PC-3 (cell line): ENCODE measurements at regions not wholly inside any gene's neighbourhood (a gene's known extent, or its start where the extent isn't known, plus 50 kb on each side); places are given as distances from the start of the nearest gene placed in this dataset.

Source experiments
- ATAC-seq: fragments of 200-7000 bp; cut with Tn5 transposase; 2 replicates; pipeline ENCODE4 v1.9.1; 2020; ENCODE audit warnings: mild to moderate bottlenecking, moderate library complexity
- BruUV-seq: library from RNA; stranded (reverse); fragments of 400-500 nt; replicated peaks from 2 replicates; lab custom pipeline; 2021; lab: Mats Ljungman, UMichigan
- CTCF ChIA-PET: fragments of 300-600 bp; sonication (Branson Sonifier 250); formaldehyde crosslinking; loops from one replicate; lab custom pipeline; 2022; ENCODE audit warnings: antibody characterized with exemption; lab: Charles Lee
- POLR2A ChIA-PET: fragments of 300-600 bp; sonication (Branson Sonifier 250); formaldehyde crosslinking; loops from one replicate; lab custom pipeline; 2022; ENCODE audit warnings: antibody characterized with exemption; ENCODE audit not compliant: unreplicated experiment; lab: Charles Lee
- DNase-seq: peaks from one replicate; pipeline ENCODE4 v3.0.0-alpha.2; 2015
- H2AFZ ChIP-seq: fragments of 300-600 bp; sonication (generic); 2 replicates; pipeline ENCODE4 v1.6.0; 2016; ENCODE audit warnings: antibody characterized with exemption, low read length
- H3F3A ChIP-seq: fragments of 300-600 bp; sonication (generic); one replicate; pipeline ENCODE4 v1.6.0; 2017; ENCODE audit warnings: antibody characterized with exemption, low read length, control low read depth, mild to moderate bottlenecking; ENCODE audit not compliant: unreplicated experiment
- H3K27ac ChIP-seq: fragments of 300-600 bp; sonication (generic); 2 replicates; pipeline ENCODE4 v1.5.1; 2016; ENCODE audit warnings: mild to moderate bottlenecking, low read length
- H3K27me3 ChIP-seq: fragments of 300-600 bp; sonication (generic); 2 replicates; pipeline ENCODE4 v1.6.1; 2016; ENCODE audit warnings: low read length, mixed read lengths
- H3K36me3 ChIP-seq: fragments of 300-600 bp; sonication (generic); 2 replicates; pipeline ENCODE4 v1.6.1; 2016; ENCODE audit warnings: low read depth, mixed run types, low read length, mixed read lengths
- H3K4me1 ChIP-seq: fragments of 300-600 bp; sonication (generic); 2 replicates; pipeline ENCODE4 v1.5.1; 2016; ENCODE audit warnings: low read length; ENCODE audit not compliant: insufficient read depth
- H3K4me2 ChIP-seq: fragments of 300-600 bp; sonication (generic); 2 replicates; pipeline ENCODE4 v1.6.0; 2016; ENCODE audit warnings: low read length
- H3K4me3 ChIP-seq: fragments of 300-600 bp; sonication (generic); 2 replicates; pipeline ENCODE4 v1.5.1; 2016; ENCODE audit warnings: mild to moderate bottlenecking, low read length, mixed read lengths
- H3K79me2 ChIP-seq: fragments of 300-600 bp; sonication (generic); 2 replicates; pipeline ENCODE4 v1.6.1; 2017; ENCODE audit warnings: low read length, mixed read lengths
- H3K9ac ChIP-seq: fragments of 300-600 bp; sonication (generic); 2 replicates; pipeline ENCODE4 v1.6.0; 2016; ENCODE audit warnings: mild to moderate bottlenecking, low read length
- H3K9me2 ChIP-seq: fragments of 300-600 bp; sonication (generic); replicated peaks from 2 replicates; pipeline ENCODE4 v1.6.1; 2016; ENCODE audit warnings: mixed run types, low read length, mixed read lengths
- H3K9me3 ChIP-seq: fragments of 300-600 bp; sonication (generic); 2 replicates; pipeline ENCODE4 v1.6.1; 2016; ENCODE audit warnings: low read length, mixed read lengths
- H4K20me1 ChIP-seq: fragments of 300-600 bp; sonication (generic); 2 replicates; pipeline ENCODE4 v1.6.1; 2016; ENCODE audit warnings: low read length, mixed read lengths
- EZH2 ChIP-seq: fragments of 300-600 bp; sonication (generic); IDR thresholded peaks from one replicate; pipeline ENCODE4 v1.6.1; 2017; ENCODE audit warnings: antibody characterized with exemption, mild to moderate bottlenecking, low read length; ENCODE audit not compliant: unreplicated experiment
- EZH2phosphoT487 ChIP-seq: fragments of 300-600 bp; sonication (generic); IDR thresholded peaks from 2 replicates; pipeline ENCODE4 v1.6.1; 2018; ENCODE audit warnings: mild to moderate bottlenecking, antibody characterized with exemption, low read length, borderline replicate concordance
- intact Hi-C: fragments of 100-400 bp; cut with micrococcal nuclease; formaldehyde crosslinking; loops from 2 replicates; pipeline ENCODE4 v1.9.0; 2023
- TF ChIP-seq, protein P1 (sequence below): fragments of 300-600 bp; sonication (generic); conservative IDR thresholded peaks from 2 replicates; pipeline ENCODE4 v1.5.1; 2017; ENCODE audit warnings: antibody characterized with exemption, low read depth, mild to moderate bottlenecking, low read length

DNA sequence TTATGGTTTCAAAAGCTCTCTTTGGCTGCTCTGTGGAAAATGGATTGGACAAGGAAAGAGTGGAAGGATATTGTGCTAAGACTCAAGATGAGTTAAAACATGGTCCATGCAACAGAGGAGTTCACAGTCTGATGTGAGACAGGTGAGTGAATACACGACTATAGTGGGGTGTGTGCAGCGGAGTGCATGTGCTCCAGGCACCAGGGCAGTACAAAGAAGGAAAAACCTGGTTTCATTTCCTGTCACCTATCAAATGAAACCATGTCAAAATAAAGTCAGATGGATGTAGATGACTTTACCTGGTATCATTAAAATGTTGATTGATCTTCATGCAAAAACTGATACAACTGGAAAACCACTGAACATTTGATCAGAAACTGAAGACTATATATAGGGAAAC lies 241.0 kb upstream of the RASGEF1B start:
- ChIA-PET POLR2A (no interaction called here), CTCF (no interaction called here)
- Histone ChIP-seq H3K4me3 (no peak overlapping the region), H2AFZ (no peak overlapping the region), H3K36me3 (no peaks in the 10 kb centered on the region), H4K20me1 (no peaks in the 10 kb centered on the region), H3K4me2 (no peak overlapping the region), H3F3A (no peaks in the 10 kb centered on the region), H3K79me2 (no peaks in the 10 kb centered on the region), H3K9ac (no peak overlapping the region), H3K27ac (no peak overlapping the region), H3K9me2 (no peaks in the 10 kb centered on the region), H3K9me3 (no peaks in the 10 kb centered on the region), H3K27me3 (peaks cover 9% of the 10 kb centered on the region; the same call in 1 of the 2 replicates), H3K4me1 (no peaks in the 10 kb centered on the region)
- TF ChIP-seq EZH2phosphoT487, result no peak
- TF ChIP-seq, protein P1, sequence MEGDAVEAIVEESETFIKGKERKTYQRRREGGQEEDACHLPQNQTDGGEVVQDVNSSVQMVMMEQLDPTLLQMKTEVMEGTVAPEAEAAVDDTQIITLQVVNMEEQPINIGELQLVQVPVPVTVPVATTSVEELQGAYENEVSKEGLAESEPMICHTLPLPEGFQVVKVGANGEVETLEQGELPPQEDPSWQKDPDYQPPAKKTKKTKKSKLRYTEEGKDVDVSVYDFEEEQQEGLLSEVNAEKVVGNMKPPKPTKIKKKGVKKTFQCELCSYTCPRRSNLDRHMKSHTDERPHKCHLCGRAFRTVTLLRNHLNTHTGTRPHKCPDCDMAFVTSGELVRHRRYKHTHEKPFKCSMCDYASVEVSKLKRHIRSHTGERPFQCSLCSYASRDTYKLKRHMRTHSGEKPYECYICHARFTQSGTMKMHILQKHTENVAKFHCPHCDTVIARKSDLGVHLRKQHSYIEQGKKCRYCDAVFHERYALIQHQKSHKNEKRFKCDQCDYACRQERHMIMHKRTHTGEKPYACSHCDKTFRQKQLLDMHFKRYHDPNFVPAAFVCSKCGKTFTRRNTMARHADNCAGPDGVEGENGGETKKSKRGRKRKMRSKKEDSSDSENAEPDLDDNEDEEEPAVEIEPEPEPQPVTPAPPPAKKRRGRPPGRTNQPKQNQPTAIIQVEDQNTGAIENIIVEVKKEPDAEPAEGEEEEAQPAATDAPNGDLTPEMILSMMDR, result no peak
- no peak for TF ChIP-seq EZH2
- no TSS peak for BruUV-seq
- ATAC-seq (no peak), DNase-seq (no peak)
- intact Hi-C loops, result no loop called here

DNA sequence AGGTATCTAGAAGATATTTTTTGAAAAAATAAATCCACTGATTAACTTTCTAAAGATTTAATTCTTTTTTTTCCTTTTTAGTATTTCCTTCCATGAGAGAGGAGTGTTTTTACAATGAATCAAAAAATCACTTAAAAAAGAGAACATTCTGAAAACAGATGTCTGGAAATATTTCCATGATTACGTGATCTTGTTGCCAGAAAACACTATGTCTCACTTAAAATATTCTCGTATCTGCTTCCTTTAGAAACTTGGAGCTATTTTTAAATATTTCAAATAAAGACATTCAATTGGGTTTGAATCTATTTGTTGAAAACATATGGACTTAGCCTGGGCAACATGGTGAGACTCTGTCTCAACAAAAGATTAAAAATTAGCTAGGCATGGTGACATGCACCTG lies 232.8 kb upstream of the RASGEF1B start:
- H3K9me2 ChIP-seq, result no peaks in the 10 kb centered on the region
- H3F3A ChIP-seq, result no peaks in the 10 kb centered on the region
- intact Hi-C loops, result no loop called here
- no peak overlapping the region for H3K4me3 ChIP-seq
- CTCF ChIA-PET, result no interaction called here
- H3K79me2 ChIP-seq, result no peaks in the 10 kb centered on the region
- H3K27me3 ChIP-seq, result peaks cover 8% of the 10 kb centered on the region; the same call in 1 of the 2 replicates
- H3K27ac ChIP-seq, result no peak overlapping the region
- H3K4me1 ChIP-seq, result no peaks in the 10 kb centered on the region
- no peak for DNase-seq
- ATAC-seq, result no peak
- H3K9ac ChIP-seq, result no peak overlapping the region
- H3K4me2 ChIP-seq, result no peak overlapping the region
- no peak for TF ChIP-seq EZH2
- no peaks in the 10 kb centered on the region for H3K9me3 ChIP-seq
- H2AFZ ChIP-seq, result no peak overlapping the region
- POLR2A ChIA-PET, result no interaction called here
- no peaks in the 10 kb centered on the region for H4K20me1 ChIP-seq
- H3K36me3 ChIP-seq, result no peaks in the 10 kb centered on the region
- BruUV-seq, result no TSS peak

GRCh38 chr4:81700189-81700588 lies 228.5 kb upstream of the RASGEF1B start:
- no peak overlapping the region for H3K4me2 ChIP-seq
- H4K20me1 ChIP-seq, result no peaks in the 10 kb centered on the region
- CTCF ChIA-PET, result no interaction called here
- ATAC-seq (no peak), DNase-seq (no peak)
- TF ChIP-seq, protein P1, result no peak
- TF ChIP-seq EZH2 (no peak), EZH2phosphoT487 (no peak)
- H3K9me3 ChIP-seq, result no peaks in the 10 kb centered on the region
- POLR2A ChIA-PET, result no interaction called here
- peaks cover 8% of the 10 kb centered on the region; the same call in 1 of the 2 replicates for H3K27me3 ChIP-seq
- H3K4me1 ChIP-seq, result no peaks in the 10 kb centered on the region
- H3K4me3 ChIP-seq, result no peak overlapping the region
- H2AFZ ChIP-seq, result no peak overlapping the region
- no peak overlapping the region for H3K27ac ChIP-seq
- no peaks in the 10 kb centered on the region for H3F3A ChIP-seq
- no TSS peak for BruUV-seq
- no peaks in the 10 kb centered on the region for H3K36me3 ChIP-seq
- no peaks in the 10 kb centered on the region for H3K9me2 ChIP-seq
- intact Hi-C loops, result no loop called here
- H3K79me2 ChIP-seq, result no peaks in the 10 kb centered on the region
- no peak overlapping the region for H3K9ac ChIP-seq
